T-cell (primary cell): ENCODE measurements at regions not wholly inside any gene's neighbourhood (a gene's known extent, or its start where the extent isn't known, plus 50 kb on each side); places are given as distances from the start of the nearest gene placed in this dataset.
"Not testable (repeated sequence)": the region's sequence is repeated elsewhere in the genome, so short reads cannot be mapped to it uniquely, and the experiment has no call there.

ENCODE experiments used
- ATAC-seq, 4 experiments: fragments of 200-7000 bp in 3 of 4; fragments of 150-1000 bp in 1 of 4; cut with Tn5 transposase; replicated peaks in 1 of 4; 1 replicate in 3 of 4; 2 replicates in 1 of 4; pipeline ENCODE4 v1.10.0; 2021; ENCODE audit warnings: moderate library complexity in 3 of 4, mild to moderate bottlenecking in 2 of 4, moderate number of reproducible peaks in 1 of 4
- CTCF ChIA-PET, 2 donors: fragments of 300-600 bp; sonication (Branson Sonifier 250); formaldehyde crosslinking; loops; one replicate each; lab custom pipeline; 2022; ENCODE audit warnings: antibody characterized with exemption in 2 of 2; lab: Charles Lee
- POLR2A ChIA-PET, 2 donors: fragments of 300-600 bp; sonication (Branson Sonifier 250); formaldehyde crosslinking; loops; one replicate each; lab custom pipeline; 2022; ENCODE audit warnings: antibody characterized with exemption in 2 of 2; lab: Charles Lee
- DNase-seq, 35 experiments: peaks; one replicate each; pipeline versions ENCODE4 v3.0.0 to v3.0.0-alpha.2; 2013 to 2023
- H3K27ac ChIP-seq: one replicate; pipeline ENCODE4 v1.5.1; 2013; ENCODE audit warnings: low read length
- H3K27me3 ChIP-seq, 2 experiments: replicated peaks in 1 of 2; 1 replicate in 1 of 2; 2 replicates in 1 of 2; pipeline versions ENCODE4 v1.6.1 to v1.7.0; 2013; ENCODE audit warnings: low read length in 1 of 2, mixed read lengths in 1 of 2; ENCODE audit not compliant: control insufficient read depth in 2 of 2, insufficient read depth in 2 of 2; ENCODE audit errors: extremely low read depth in 1 of 2
- H3K36me3 ChIP-seq, 2 donors: 1 replicate in 1 of 2; 2 replicates in 1 of 2; pipeline versions ENCODE4 v1.6.1 to v1.7.0; 2013; ENCODE audit warnings: low read length in 1 of 2; ENCODE audit not compliant: control insufficient read depth in 2 of 2, insufficient read depth in 1 of 2; ENCODE audit errors: extremely low read depth in 1 of 2
- H3K4me1 ChIP-seq, 2 experiments: 1 replicate in 1 of 2; 2 replicates in 1 of 2; pipeline versions ENCODE4 v1.6.1 to v1.7.0; 2013; ENCODE audit warnings: low read length in 2 of 2, mixed read lengths in 1 of 2; ENCODE audit not compliant: insufficient read depth in 2 of 2, control insufficient read depth in 1 of 2; ENCODE audit errors: extremely low read depth in 1 of 2
- H3K4me3 ChIP-seq, 2 donors: 1 replicate in 1 of 2; 2 replicates in 1 of 2; pipeline versions ENCODE4 v1.5.1 to v1.7.0; 2013; ENCODE audit warnings: mild to moderate bottlenecking in 2 of 2, low read length in 1 of 2, moderate library complexity in 1 of 2; ENCODE audit not compliant: control insufficient read depth in 1 of 2; ENCODE audit errors: extremely low read depth in 1 of 2
- H3K9me3 ChIP-seq: 2 replicates; pipeline ENCODE4 v1.7.0; 2013
- H3K27ac Mint-ChIP-seq, 2 donors: one replicate each; pipeline ENCODE4 v1.8.0; 2020 to 2021; ENCODE audit warnings: mild to moderate bottlenecking in 2 of 2, mixed read lengths in 2 of 2
- H3K27me3 Mint-ChIP-seq, 2 donors: one replicate each; pipeline ENCODE4 v1.8.0; 2021 to 2022; ENCODE audit warnings: mixed read lengths in 2 of 2
- H3K36me3 Mint-ChIP-seq: one replicate; pipeline ENCODE4 v1.8.0; 2021; ENCODE audit warnings: mixed read lengths
- H3K4me1 Mint-ChIP-seq, 3 donors: one replicate each; pipeline ENCODE4 v1.8.0; 2020 to 2022; ENCODE audit warnings: mixed read lengths in 3 of 3, mild to moderate bottlenecking in 1 of 3
- H3K4me3 Mint-ChIP-seq, 3 donors: one replicate each; pipeline ENCODE4 v1.8.0; 2020 to 2022; ENCODE audit warnings: mild to moderate bottlenecking in 3 of 3, mixed read lengths in 3 of 3, moderate library complexity in 3 of 3
- H3K9me3 Mint-ChIP-seq, 3 donors: one replicate each; pipeline ENCODE4 v1.8.0; 2020 to 2022; ENCODE audit warnings: mixed read lengths in 3 of 3
- WGBS: methylation state at CpG from one replicate; pipeline ENCODE4 v1.1.5; 2013; ENCODE audit warnings: missing lambda C conversion rate; ENCODE audit not compliant: insufficient coverage; 5-methylcytosine and 5-hydroxymethylcytosine counted together

- CTCF ChIA-PET, H3K27me3 ChIP-seq, ATAC-seq, H3K9me3 ChIP-seq, H3K4me1 Mint-ChIP-seq, H3K4me1 ChIP-seq, H3K4me3 ChIP-seq, H3K27me3 Mint-ChIP-seq, H3K27ac Mint-ChIP-seq, H3K36me3 Mint-ChIP-seq, H3K27ac ChIP-seq, H3K36me3 ChIP-seq, H3K4me3 Mint-ChIP-seq, DNase-seq: not testable (repeated sequence)
- peaks cover 21 to 28% (median 22%) of the 10 kb centered on the region in 3 donors for H3K9me3 Mint-ChIP-seq
- no CpG with 5 or more reads among the region's 2 CpGs for WGBS
- POLR2A ChIA-PET: interaction anchor here in 1 of 2 donors (0.6 kb wide), 1 partner anchor 1069 kb away, joined by 14 read pairs; no protein-coding TSS in a partner anchor
Observed at GRCh38 chr2:147269581-147269980, 575.2 kb upstream of the ACVR2A start.

- no peaks in the 10 kb centered on the region for H3K36me3 ChIP-seq
- H3K27ac ChIP-seq: no peak overlapping the region
- H3K4me3 ChIP-seq: no peak overlapping the region
- ChIA-PET CTCF (no interaction called here), POLR2A (no interaction called here)
- ATAC-seq (no peak), DNase-seq (no peak)
- Mint-ChIP-seq H3K4me1 (no peaks in the 10 kb centered on the region), H3K27ac (no peak overlapping the region), H3K27me3 (no peaks in the 10 kb centered on the region), H3K9me3 (peaks cover 0 to 9% (median 0%) of the 10 kb centered on the region in 3 donors), H3K4me3 (no peak overlapping the region), H3K36me3 (no peaks in the 10 kb centered on the region)
- no peaks in the 10 kb centered on the region for H3K4me1 ChIP-seq
- H3K27me3 ChIP-seq: no peaks in the 10 kb centered on the region
- no peaks in the 10 kb centered on the region for H3K9me3 ChIP-seq
Observed at GRCh38 chr2:147260241-147260640, 584.6 kb upstream of the ACVR2A start.

- Mint-ChIP-seq H3K27me3 (peaks cover 0 to 12% of the 10 kb centered on the region in 2 donors), H3K4me1 (no peaks in the 10 kb centered on the region), H3K9me3 (peaks cover 4 to 8% (median 7%) of the 10 kb centered on the region in 3 donors), H3K4me3 (no peak overlapping the region), H3K27ac (no peak overlapping the region), H3K36me3 (peaks cover 5% of the 10 kb centered on the region)
- CTCF ChIA-PET: no interaction called here
- no peaks in the 10 kb centered on the region for H3K9me3 ChIP-seq
- POLR2A ChIA-PET: no interaction called here
- no peak for ATAC-seq
- no peak overlapping the region for H3K4me3 ChIP-seq
- no peaks in the 10 kb centered on the region for H3K4me1 ChIP-seq
- DNase-seq: no peak
- no peak overlapping the region for H3K27ac ChIP-seq
- H3K27me3 ChIP-seq: no peaks in the 10 kb centered on the region
- WGBS: 83% methylated on average over 1 of the region's 1 CpG
- no peaks in the 10 kb centered on the region for H3K36me3 ChIP-seq
Observed at GRCh38 chr2:147255812-147256211, 589.0 kb upstream of the ACVR2A start.

GRCh38 chr2:147250652-147251356, 594.0 kb upstream of the ACVR2A start:
- Histone ChIP-seq H3K27me3 (no peaks in the 10 kb centered on the region), H3K9me3 (no peaks in the 10 kb centered on the region), H3K27ac (no peak overlapping the region), H3K4me1 (no peaks in the 10 kb centered on the region), H3K4me3 (no peak overlapping the region), H3K36me3 (no peaks in the 10 kb centered on the region)
- ATAC-seq: no peak
- Mint-ChIP-seq H3K4me3 (no peak overlapping the region), H3K9me3 (peaks cover 7 to 9% (median 7%) of the 10 kb centered on the region in 3 donors), H3K27ac (no peak overlapping the region), H3K4me1 (no peaks in the 10 kb centered on the region), H3K36me3 (peaks cover 5% of the 10 kb centered on the region), H3K27me3 (peaks cover 0 to 13% of the 10 kb centered on the region in 2 donors)
- CTCF ChIA-PET: no interaction called here
- POLR2A ChIA-PET: no interaction called here
- DNase-seq: no peak
- WGBS: no CpG with 5 or more reads among the region's 2 CpGs

GRCh38 chr2:147247749-147248148, 597.1 kb upstream of the ACVR2A start:
- CTCF ChIA-PET: interaction anchor here in 1 of 2 donors (0.5 kb wide), 1 partner anchor 264 kb away, joined by 5 read pairs; no protein-coding TSS in a partner anchor
- WGBS: no CpG with 5 or more reads among the region's 2 CpGs
- Histone ChIP-seq H3K27me3 (no peaks in the 10 kb centered on the region), H3K4me3 (no peak overlapping the region), H3K36me3 (no peaks in the 10 kb centered on the region), H3K27ac (no peak overlapping the region), H3K4me1 (no peaks in the 10 kb centered on the region), H3K9me3 (no peaks in the 10 kb centered on the region)
- no peaks in the 10 kb centered on the region for H3K4me1 Mint-ChIP-seq
- peaks cover 0 to 13% of the 10 kb centered on the region in 2 donors for H3K27me3 Mint-ChIP-seq
- H3K36me3 Mint-ChIP-seq: peaks cover 5% of the 10 kb centered on the region
- ATAC-seq (no peak), DNase-seq (no peak)
- H3K4me3 Mint-ChIP-seq: no peak overlapping the region
- peaks cover 4 to 6% (median 4%) of the 10 kb centered on the region in 3 donors for H3K9me3 Mint-ChIP-seq
- no peak overlapping the region for H3K27ac Mint-ChIP-seq
- POLR2A ChIA-PET: no interaction called here

- Histone ChIP-seq H3K9me3 (no peaks in the 10 kb centered on the region), H3K4me3 (no peak overlapping the region), H3K4me1 (no peaks in the 10 kb centered on the region), H3K36me3 (no peaks in the 10 kb centered on the region), H3K27me3 (no peaks in the 10 kb centered on the region), H3K27ac (no peak overlapping the region)
- Mint-ChIP-seq H3K27me3 (no peaks in the 10 kb centered on the region), H3K36me3 (no peaks in the 10 kb centered on the region), H3K4me3 (no peak overlapping the region), H3K27ac (no peak overlapping the region), H3K9me3 (peaks cover 0 to 10% (median 7%) of the 10 kb centered on the region in 3 donors), H3K4me1 (no peaks in the 10 kb centered on the region)
- DNase-seq (no peak), ATAC-seq (no peak)
- CTCF ChIA-PET: interaction anchor here in 1 of 2 donors (0.6 kb wide), 1 partner anchor 310 kb away, joined by 3 read pairs; no protein-coding TSS in a partner anchor
- POLR2A ChIA-PET: no interaction called here
Observed at GRCh38 chr2:147242445-147242844, 602.4 kb upstream of the ACVR2A start.
